Spleen (tissue), 11 donors: ENCODE measurements at regions not wholly inside any gene's neighbourhood (a gene's known extent, or its start where the extent isn't known, plus 50 kb on each side); places are given as distances from the start of the nearest gene placed in this dataset.

Experiments used
- DNase-seq: peaks from one replicate; pipeline ENCODE4 v3.0.0-alpha.2; 2020
- H3K27ac ChIP-seq, 8 donors: fragments of 200-600 bp; sonication (generic) in 7 of 8; 1 replicate in 4 of 8; 2 replicates in 4 of 8; pipeline versions ENCODE4 v1.5.0 to v1.8.0; 2016 to 2021; ENCODE audit warnings: inconsistent platforms in 4 of 8, mild to moderate bottlenecking in 4 of 8, moderate library complexity in 1 of 8
- H3K27me3 ChIP-seq, 7 donors: fragments of 200-600 bp; sonication (generic) in 6 of 7; replicated peaks in 1 of 7; 1 replicate in 4 of 7; 2 replicates in 3 of 7; pipeline versions ENCODE4 v1.5.0 to v1.8.0; 2016 to 2021; ENCODE audit warnings: inconsistent platforms in 3 of 7, mild to moderate bottlenecking in 1 of 7
- H3K36me3 ChIP-seq, 6 donors: fragments of 200-600 bp; sonication (generic) in 5 of 6; 1 replicate in 4 of 6; 2 replicates in 2 of 6; pipeline versions ENCODE4 v1.5.0 to v1.8.0; 2016 to 2021; ENCODE audit warnings: inconsistent platforms in 2 of 6
- H3K4me1 ChIP-seq, 6 donors: fragments of 200-600 bp; sonication (generic) in 5 of 6; 1 replicate in 3 of 6; 2 replicates in 3 of 6; pipeline versions ENCODE4 v1.5.0 to v1.8.0; 2016 to 2021; ENCODE audit warnings: inconsistent platforms in 3 of 6
- H3K4me3 ChIP-seq, 8 donors: fragments of 200-600 bp; sonication (generic) in 7 of 8; 1 replicate in 4 of 8; 2 replicates in 4 of 8; pipeline versions ENCODE4 v1.5.0 to v1.8.0; 2016 to 2021; ENCODE audit warnings: inconsistent platforms in 4 of 8, mild to moderate bottlenecking in 4 of 8, moderate library complexity in 2 of 8
- H3K9me3 ChIP-seq, 8 donors: fragments of 200-600 bp; sonication (generic) in 7 of 8; 1 replicate in 4 of 8; 2 replicates in 4 of 8; pipeline versions ENCODE4 v1.5.0 to v1.8.0; 2016 to 2021; ENCODE audit warnings: inconsistent platforms in 4 of 8
- CTCF ChIP-seq, 11 experiments: fragments of 200-600 bp in 7 of 11; fragments of 450-650 bp in 4 of 11; sonication (generic) in 4 of 11; IDR thresholded peaks in 8 of 11; conservative IDR thresholded peaks in 3 of 11; 1 replicate in 7 of 11; 2 replicates in 4 of 11; pipeline versions ENCODE4 v1.4.0 to v1.8.0; 2016 to 2021; ENCODE audit warnings: antibody characterized with exemption in 11 of 11, inconsistent platforms in 4 of 11, mild to moderate bottlenecking in 1 of 11
- POLR2A ChIP-seq, 3 donors: fragments of 450-650 bp; IDR thresholded peaks; one replicate each; pipeline ENCODE4 v1.5.1; 2017; ENCODE audit warnings: antibody characterized with exemption in 3 of 3, mild to moderate bottlenecking in 1 of 3
- POLR2AphosphoS5 ChIP-seq, 3 donors: sonication (generic); formaldehyde crosslinking; IDR thresholded peaks; one replicate each; pipeline ENCODE4 v1.5.1; 2017; ENCODE audit warnings: antibody characterized with exemption in 3 of 3
- WGBS, 5 donors: extraction: QIAGEN DNeasy Blood & Tissue Kit in 3 of 5; methylation state at CpG; one replicate each; pipeline versions ENCODE4 v1.1.5 to v1.1.7; 2013 to 2018; 5-methylcytosine and 5-hydroxymethylcytosine counted together
- intact Hi-C: fragments of 100-400 bp; cut with DNase I; formaldehyde crosslinking; loops from one replicate; pipeline ENCODE4 v1.15.0; 2023; ENCODE audit warnings: low total_unique reads
- donor health status: healthy with polysubstance abuse.
- donor health status: DM: no; HTN: no; CAD: no; lungs with moderate emphysema.
- donor health status: DM: no; HTN: no; CAD: no.
- donor health status: Bipolar disorder and iron deficiency.
- donor health status: healthy.
- donor health status: DM: no; HTN: no; CAD: no.
- donor health status: DM: yes; HTN: yes; CAD: no.

DNA sequence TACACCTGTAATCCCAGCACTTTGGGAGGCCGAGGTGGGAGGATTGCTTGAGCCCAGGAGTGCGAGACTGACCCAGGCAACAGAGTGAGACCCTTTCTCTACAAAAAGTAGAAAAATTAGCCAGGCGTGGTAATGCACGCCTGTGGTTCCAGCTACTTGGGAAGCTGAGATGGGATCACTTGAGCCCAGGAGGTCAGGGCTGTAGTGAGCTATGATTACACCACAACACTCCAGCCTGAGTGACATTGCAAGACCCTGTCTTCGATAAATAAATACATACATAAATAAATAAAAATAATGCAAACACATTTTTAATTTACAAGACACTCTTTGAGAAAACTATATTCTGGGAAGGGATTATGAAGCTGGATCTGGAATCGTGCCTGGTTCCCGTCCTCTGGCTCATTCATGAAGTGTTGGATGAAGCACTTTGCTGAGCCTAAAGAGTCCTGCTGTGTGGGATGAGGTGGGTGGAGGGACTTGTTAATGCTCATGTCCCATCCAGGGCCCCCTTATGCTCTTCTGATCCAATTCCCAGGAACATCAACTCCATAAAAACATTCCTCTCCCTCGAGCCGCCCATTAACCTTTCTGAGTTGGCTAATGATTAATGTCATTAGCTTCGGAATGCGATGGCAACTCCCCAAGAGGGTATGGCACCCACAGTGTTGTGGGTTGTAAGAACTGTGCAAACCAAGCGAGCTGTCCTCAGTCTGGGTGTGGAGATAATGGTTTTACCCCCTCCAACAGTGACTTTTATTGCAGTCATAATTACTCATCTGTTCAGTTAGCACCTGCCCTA is 236.3 kb downstream of the BAMBI start:
- no peak for DNase-seq
- H3K36me3 ChIP-seq = no peaks in the 10 kb centered on the region
- H3K9me3 ChIP-seq = no peaks in the 10 kb centered on the region
- H3K27ac ChIP-seq = no peak overlapping the region
- no peak overlapping the region for H3K4me3 ChIP-seq
- TF ChIP-seq POLR2AphosphoS5 (IDR thresholded peaks at IDR 0.05) (no peak), POLR2A (IDR thresholded peaks at IDR 0.05) (no peak), CTCF (IDR thresholded peaks at IDR 0.05 in 8 of 11, conservative IDR thresholded peaks at IDR 0.05 in 3 of 11) (no peak)
- 86 to 91% (median 88%) methylated on average over 12 of the region's 12 CpGs for WGBS, 5 donors
- intact Hi-C loops = no loop called here
- no peaks in the 10 kb centered on the region for H3K4me1 ChIP-seq
- H3K27me3 ChIP-seq = no peaks in the 10 kb centered on the region

- no peak overlapping the region for H3K4me3 ChIP-seq
- no peaks in the 10 kb centered on the region for H3K4me1 ChIP-seq
- H3K27ac ChIP-seq = no peak overlapping the region
- intact Hi-C loops = no loop called here
- no peaks in the 10 kb centered on the region for H3K9me3 ChIP-seq
- H3K36me3 ChIP-seq = no peaks in the 10 kb centered on the region
- no peak for DNase-seq
- WGBS, 5 donors = 67 to 76% (median 69%) methylated on average over 3 of the region's 3 CpGs
- no peaks in the 10 kb centered on the region for H3K27me3 ChIP-seq
- no peak for TF ChIP-seq POLR2A (IDR thresholded peaks at IDR 0.05)
- TF ChIP-seq POLR2AphosphoS5 (IDR thresholded peaks at IDR 0.05) = no peak
- no peak for TF ChIP-seq CTCF (IDR thresholded peaks at IDR 0.05 in 8 of 11, conservative IDR thresholded peaks at IDR 0.05 in 3 of 11)
These were observed 237.4 kb downstream of the BAMBI start for GRCh38 chr10:28914701-28915100.

DNA sequence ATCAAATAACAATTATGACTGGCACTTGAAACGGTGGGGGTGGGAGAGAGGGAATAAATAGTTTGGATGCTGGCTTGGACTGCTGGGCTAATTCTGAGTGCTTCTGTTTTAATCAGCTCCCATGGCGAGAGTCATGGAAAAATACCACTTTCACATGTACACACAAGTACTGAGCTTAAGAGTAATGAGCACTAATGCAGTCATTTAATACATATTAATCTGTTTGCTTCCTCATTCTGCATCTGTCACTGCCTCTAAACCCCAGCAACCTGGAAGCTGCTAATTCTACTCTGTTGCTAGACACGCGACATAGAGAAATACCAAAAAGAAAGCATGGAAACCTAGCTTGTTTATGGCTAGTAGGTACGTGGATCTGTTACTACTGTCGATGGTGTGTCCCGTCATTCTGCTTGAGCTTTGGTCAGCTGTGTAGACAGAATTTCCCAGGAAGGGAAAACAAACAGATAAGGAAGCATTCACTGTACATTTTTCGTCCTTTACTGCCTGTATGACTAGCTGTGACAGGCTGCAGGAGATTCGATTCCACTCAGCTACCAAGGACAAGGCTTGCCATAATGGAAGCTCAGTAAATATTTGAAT is 238.8 kb downstream of the BAMBI start:
- WGBS, 5 donors = 83 to 93% (median 87%) methylated on average over 9 of the region's 9 CpGs
- Histone ChIP-seq H3K9me3 (no peaks in the 10 kb centered on the region), H3K27ac (no peak overlapping the region), H3K36me3 (no peaks in the 10 kb centered on the region), H3K4me3 (no peak overlapping the region), H3K27me3 (no peaks in the 10 kb centered on the region), H3K4me1 (no peaks in the 10 kb centered on the region)
- DNase-seq = no peak
- TF ChIP-seq POLR2AphosphoS5 (IDR thresholded peaks at IDR 0.05) = no peak
- no peak for TF ChIP-seq POLR2A (IDR thresholded peaks at IDR 0.05)
- TF ChIP-seq CTCF (IDR thresholded peaks at IDR 0.05 in 8 of 11, conservative IDR thresholded peaks at IDR 0.05 in 3 of 11) = no peak
- intact Hi-C loops = no loop called here

GRCh38 chr10:28920091-28920490 is 242.8 kb downstream of the BAMBI start:
- Histone ChIP-seq H3K27ac (no peak overlapping the region), H3K4me3 (no peak overlapping the region), H3K36me3 (no peaks in the 10 kb centered on the region), H3K9me3 (no peaks in the 10 kb centered on the region), H3K27me3 (peaks cover 0 to 23% (median 0%) of the 10 kb centered on the region in 7 donors), H3K4me1 (no peaks in the 10 kb centered on the region)
- intact Hi-C loops = no loop called here
- no peak for DNase-seq
- TF ChIP-seq POLR2AphosphoS5 (IDR thresholded peaks at IDR 0.05) (no peak), POLR2A (IDR thresholded peaks at IDR 0.05) (no peak), CTCF (IDR thresholded peaks at IDR 0.05 in 8 of 11, conservative IDR thresholded peaks at IDR 0.05 in 3 of 11) (no peak)
- 83 to 98% (median 87%) methylated on average over 1 to 3 of the region's 3 CpGs for WGBS, 5 donors
